ENCODE measurements at regions not wholly inside any gene's neighbourhood (a gene's known extent, or its start where the extent isn't known, plus 50 kb on each side); places are given as distances from the start of the nearest gene placed in this dataset.

- no peak overlapping the region for H3K4me3 ChIP-seq (ENCODE audit: low read depth in 1 of 3, low read length in 3 of 3)
- no peak for DNase-seq (ENCODE audit: low spot score)
- no peaks in the 10 kb centered on the region for H3K36me3 ChIP-seq (ENCODE audit: control insufficient read depth in 4 of 4, insufficient read depth in 3 of 4, low read depth in 1 of 4, low read length in 3 of 4)
- TF ChIP-seq YY1 (IDR thresholded peaks at IDR 0.05), result no peak
- TF ChIP-seq FOXA1 (IDR thresholded peaks at IDR 0.05), result no peak
- no peaks in the 10 kb centered on the region for H3K27me3 ChIP-seq (ENCODE audit: control insufficient read depth in 4 of 4, insufficient read depth in 4 of 4, low read length in 3 of 4)
- WGBS, result 37% methylated on average over 1 of the region's 1 CpG
- H3K4me1 ChIP-seq (ENCODE audit: control insufficient read depth in 4 of 4, insufficient read depth in 4 of 4, low read length in 3 of 4), result peaks cover 0 to 3% (median 0%) of the 10 kb centered on the region in 4 donors
- no peak overlapping the region for H3K9ac ChIP-seq (ENCODE audit: low read depth in 1 of 2, low read length in 2 of 2)
- H3K9me3 ChIP-seq (ENCODE audit: control insufficient read depth in 4 of 4, low read length in 3 of 4), result no peaks in the 10 kb centered on the region
- H3K27ac ChIP-seq (ENCODE audit: low read depth in 1 of 2, low read length in 2 of 2), result no peak overlapping the region
These were observed 115.2 kb upstream of the KCNMB2 start for GRCh38 chr3:178421069-178421468.

- H3K9me3 ChIP-seq (ENCODE audit: control insufficient read depth in 4 of 4, low read length in 3 of 4), result no peaks in the 10 kb centered on the region
- no peak for TF ChIP-seq CTCF (IDR thresholded peaks at IDR 0.05; ENCODE audit: low read depth, low read length, missing input control)
- TF ChIP-seq HNF4A (conservative IDR thresholded peaks at IDR 0.05), result no peak
- H3K4me1 ChIP-seq (ENCODE audit: control insufficient read depth in 4 of 4, insufficient read depth in 4 of 4, low read length in 3 of 4), result peaks cover 0 to 3% (median 0%) of the 10 kb centered on the region in 4 donors
- H3K9ac ChIP-seq (ENCODE audit: low read depth in 1 of 2, low read length in 2 of 2), result no peak overlapping the region
- H3K27ac ChIP-seq (ENCODE audit: low read depth in 1 of 2, low read length in 2 of 2), result no peak overlapping the region
- H3K4me3 ChIP-seq (ENCODE audit: low read depth in 1 of 3, low read length in 3 of 3), result no peak overlapping the region
- no peak for DNase-seq (ENCODE audit: low spot score)
- no peaks in the 10 kb centered on the region for H3K27me3 ChIP-seq (ENCODE audit: control insufficient read depth in 4 of 4, insufficient read depth in 4 of 4, low read length in 3 of 4)
- H3K36me3 ChIP-seq (ENCODE audit: control insufficient read depth in 4 of 4, insufficient read depth in 3 of 4, low read depth in 1 of 4, low read length in 3 of 4), result no peaks in the 10 kb centered on the region
These were observed 113.8 kb upstream of the KCNMB2 start for GRCh38 chr3:178422406-178422805.

GRCh38 chr3:178428037-178428436 lies 108.2 kb upstream of the KCNMB2 start:
- H3K27me3 ChIP-seq (ENCODE audit: control insufficient read depth in 4 of 4, insufficient read depth in 4 of 4, low read length in 3 of 4), result no peaks in the 10 kb centered on the region
- H3K27ac ChIP-seq (ENCODE audit: low read depth in 1 of 2, low read length in 2 of 2), result no peak overlapping the region

More at GRCh38 chr3:178428037-178428436, 108.2 kb upstream of the KCNMB2 start:
- no peak for DNase-seq (ENCODE audit: low spot score)
- no peak for TF ChIP-seq FOXA2 (IDR thresholded peaks at IDR 0.05)
- TF ChIP-seq HNF4G (IDR thresholded peaks at IDR 0.05), result no peak
- no peak for TF ChIP-seq ZBTB33 (IDR thresholded peaks at IDR 0.05)
- no peak for TF ChIP-seq MAX (IDR thresholded peaks at IDR 0.05)
- TF ChIP-seq SP1 (IDR thresholded peaks at IDR 0.05), result no peak
- TF ChIP-seq GABPA (IDR thresholded peaks at IDR 0.05 in 1 of 2, conservative IDR thresholded peaks at IDR 0.05 in 1 of 2), result no peak
- H3K4me1 ChIP-seq (ENCODE audit: control insufficient read depth in 4 of 4, insufficient read depth in 4 of 4, low read length in 3 of 4), result no peaks in the 10 kb centered on the region
- H3K9me3 ChIP-seq (ENCODE audit: control insufficient read depth in 4 of 4, low read length in 3 of 4), result no peaks in the 10 kb centered on the region
- no peak overlapping the region for H3K9ac ChIP-seq (ENCODE audit: low read depth in 1 of 2, low read length in 2 of 2)
- H3K4me3 ChIP-seq (ENCODE audit: low read depth in 1 of 3, low read length in 3 of 3), result no peak overlapping the region
- H3K36me3 ChIP-seq (ENCODE audit: control insufficient read depth in 4 of 4, insufficient read depth in 3 of 4, low read depth in 1 of 4, low read length in 3 of 4), result no peaks in the 10 kb centered on the region
